Fibroblast of lung (primary cell): ENCODE measurements at regions not wholly inside any gene's neighbourhood (a gene's known extent, or its start where the extent isn't known, plus 50 kb on each side); places are given as distances from the start of the nearest gene placed in this dataset.

Experiments
- DNase-seq, 2 donors: peaks; one replicate each; pipeline versions ENCODE4 v3.0.0 to v3.0.0-alpha.2; 2010; ENCODE audit warnings: low read depth in 2 of 2
- H2AFZ ChIP-seq: 2 replicates; pipeline ENCODE4 v1.5.1; 2012; ENCODE audit warnings: low read length, control low read depth, inconsistent platforms
- H3K27ac ChIP-seq: 2 replicates; pipeline ENCODE4 v1.5.1; 2011; ENCODE audit warnings: low read length, control low read depth; ENCODE audit not compliant: insufficient read depth
- H3K27me3 ChIP-seq: 2 replicates; pipeline ENCODE4 v1.5.1; 2011; ENCODE audit warnings: mild to moderate bottlenecking, low read length; ENCODE audit not compliant: control insufficient read depth, insufficient read depth
- H3K36me3 ChIP-seq: 2 replicates; pipeline ENCODE4 v1.5.1; 2011; ENCODE audit warnings: low read length; ENCODE audit not compliant: control insufficient read depth, insufficient read depth
- H3K4me1 ChIP-seq: 2 replicates; pipeline ENCODE4 v1.5.1; 2011; ENCODE audit warnings: low read length; ENCODE audit not compliant: control insufficient read depth, insufficient read depth; ENCODE audit errors: extremely low read depth
- H3K4me2 ChIP-seq: 2 replicates; pipeline ENCODE4 v1.5.1; 2011; ENCODE audit warnings: low read length, control low read depth; ENCODE audit not compliant: insufficient read depth; ENCODE audit errors: extremely low read depth
- H3K4me3 ChIP-seq, 4 experiments: fragments of 200-600 bp in 1 of 4; sonication (generic) in 1 of 4; replicated peaks in 1 of 4; 2 replicates each; pipeline ENCODE4 v1.5.1; 2011 to 2016; ENCODE audit warnings: low read length in 4 of 4, low read depth in 3 of 4, mild to moderate bottlenecking in 3 of 4, control low read depth in 2 of 4, inconsistent platforms in 1 of 4, mixed read lengths in 1 of 4; ENCODE audit not compliant: insufficient read depth in 1 of 4; ENCODE audit errors: control extremely low read depth in 1 of 4
- H3K79me2 ChIP-seq: 2 replicates; pipeline ENCODE4 v1.5.1; 2012; ENCODE audit warnings: mild to moderate bottlenecking, low read length, inconsistent platforms; ENCODE audit not compliant: control insufficient read depth, insufficient read depth
- H3K9ac ChIP-seq: 2 replicates; pipeline ENCODE4 v1.5.1; 2011; ENCODE audit warnings: mild to moderate bottlenecking, low read length, control low read depth; ENCODE audit not compliant: insufficient read depth
- H3K9me3 ChIP-seq: 2 replicates; pipeline ENCODE4 v1.5.1; 2012; ENCODE audit warnings: low read depth, low read length; ENCODE audit not compliant: control insufficient read depth, insufficient read depth
- H4K20me1 ChIP-seq: 2 replicates; pipeline ENCODE4 v1.5.1; 2011; ENCODE audit warnings: low read length; ENCODE audit not compliant: control insufficient read depth, insufficient read depth; ENCODE audit errors: extremely low read depth
- CTCF ChIP-seq, 2 donors: IDR thresholded peaks in 1 of 2; conservative IDR thresholded peaks in 1 of 2; 1 replicate in 1 of 2; 2 replicates in 1 of 2; pipeline ENCODE4 v1.5.1; 2011 to 2012; ENCODE audit warnings: low read length in 2 of 2, control low read depth in 1 of 2, inconsistent platforms in 1 of 2, low read depth in 1 of 2, mild to moderate bottlenecking in 1 of 2
- EZH2 ChIP-seq: IDR thresholded peaks from 2 replicates; pipeline ENCODE4 v1.5.1; 2012; ENCODE audit warnings: low read length, control low read depth, mild to moderate bottlenecking; ENCODE audit errors: missing control alignments

- no peaks in the 10 kb centered on the region for H4K20me1 ChIP-seq
- H3K4me2 ChIP-seq = no peak overlapping the region
- no peaks in the 10 kb centered on the region for H3K9me3 ChIP-seq
- H2AFZ ChIP-seq = no peak overlapping the region
- H3K4me1 ChIP-seq = no peaks in the 10 kb centered on the region
- peaks cover 7% of the 10 kb centered on the region for H3K27me3 ChIP-seq
- no peaks in the 10 kb centered on the region for H3K36me3 ChIP-seq
- no peak overlapping the region for H3K27ac ChIP-seq
- DNase-seq = peak in 1 of 2 donors; percentile 50
- no peak overlapping the region for H3K9ac ChIP-seq
- TF ChIP-seq EZH2 = no peak
- no peak overlapping the region for H3K4me3 ChIP-seq
- H3K79me2 ChIP-seq = no peaks in the 10 kb centered on the region
These were observed 176.1 kb upstream of the TNP1 start for GRCh38 chr2:217035967-217036366.

DNA sequence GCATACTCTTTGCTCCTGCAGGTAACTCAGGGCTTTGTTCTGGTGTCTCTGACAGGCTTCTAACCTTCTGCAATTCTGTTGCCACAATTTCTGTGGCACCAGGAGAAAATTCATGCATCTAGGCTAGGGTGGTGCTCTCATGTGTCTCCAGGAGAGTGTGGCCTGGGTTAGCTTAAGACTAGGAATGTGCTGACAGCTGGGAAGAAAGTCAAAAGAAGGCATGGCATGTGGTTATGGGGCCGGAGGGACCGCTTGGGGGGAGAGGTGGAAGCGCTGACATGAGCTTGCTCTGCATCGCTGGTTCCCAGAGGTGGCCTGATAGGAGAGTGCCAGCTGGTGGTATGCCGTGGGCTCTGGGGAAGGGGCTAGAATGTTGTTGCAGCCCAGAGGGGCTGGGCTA lies 173.3 kb upstream of the TNP1 start:
- H3K36me3 ChIP-seq = no peaks in the 10 kb centered on the region
- no peaks in the 10 kb centered on the region for H3K79me2 ChIP-seq
- H3K4me2 ChIP-seq = no peak overlapping the region
- H3K4me3 ChIP-seq = no peak overlapping the region
- no peak for TF ChIP-seq EZH2
- TF ChIP-seq CTCF (conservative IDR thresholded peaks at IDR 0.05 in 1 of 2, IDR thresholded peaks at IDR 0.05 in 1 of 2; ENCODE audit: low read depth in 1 of 2, low read length in 2 of 2) = no peak
- no peak for DNase-seq
- peaks cover 7% of the 10 kb centered on the region for H3K27me3 ChIP-seq
- H3K27ac ChIP-seq = no peak overlapping the region
- no peaks in the 10 kb centered on the region for H4K20me1 ChIP-seq
- no peak overlapping the region for H3K9ac ChIP-seq
- no peak overlapping the region for H2AFZ ChIP-seq
- H3K9me3 ChIP-seq = no peaks in the 10 kb centered on the region
- no peaks in the 10 kb centered on the region for H3K4me1 ChIP-seq

DNA sequence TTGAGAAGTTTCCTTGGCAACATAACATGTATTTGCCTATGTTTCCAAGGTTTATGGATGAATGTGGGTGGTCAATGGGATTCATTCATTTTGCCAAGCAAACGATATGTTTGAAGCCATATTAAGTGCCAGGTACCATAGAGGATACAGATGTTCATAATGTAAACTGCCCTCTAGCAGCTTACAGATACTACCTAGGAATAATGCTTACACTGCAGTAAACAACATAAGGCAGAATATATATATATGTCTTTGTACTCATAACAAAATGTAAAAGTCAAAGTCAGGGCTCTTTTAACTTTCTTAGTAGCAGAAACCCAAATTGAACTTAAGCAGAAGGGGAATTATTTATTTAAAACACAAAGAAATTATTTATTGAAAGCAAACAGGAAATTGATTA lies 171.6 kb upstream of the TNP1 start:
- DNase-seq = no peak
- no peaks in the 10 kb centered on the region for H4K20me1 ChIP-seq
- no peak overlapping the region for H3K4me3 ChIP-seq
- H3K27me3 ChIP-seq = peaks cover 7% of the 10 kb centered on the region
- TF ChIP-seq CTCF (conservative IDR thresholded peaks at IDR 0.05 in 1 of 2, IDR thresholded peaks at IDR 0.05 in 1 of 2; ENCODE audit: low read depth in 1 of 2, low read length in 2 of 2) (no peak), EZH2 (no peak)
- no peaks in the 10 kb centered on the region for H3K36me3 ChIP-seq
- no peak overlapping the region for H2AFZ ChIP-seq
- H3K79me2 ChIP-seq = no peaks in the 10 kb centered on the region
- H3K9ac ChIP-seq = no peak overlapping the region
- H3K4me1 ChIP-seq = no peaks in the 10 kb centered on the region
- H3K4me2 ChIP-seq = no peak overlapping the region
- no peak overlapping the region for H3K27ac ChIP-seq
- no peaks in the 10 kb centered on the region for H3K9me3 ChIP-seq
